ENCODE measurements at regions not wholly inside any gene's neighbourhood (a gene's known extent, or its start where the extent isn't known, plus 50 kb on each side); places are given as distances from the start of the nearest gene placed in this dataset.
"Not testable (repeated sequence)": the region's sequence is repeated elsewhere in the genome, so short reads cannot be mapped to it uniquely, and the experiment has no call there.

DNA sequence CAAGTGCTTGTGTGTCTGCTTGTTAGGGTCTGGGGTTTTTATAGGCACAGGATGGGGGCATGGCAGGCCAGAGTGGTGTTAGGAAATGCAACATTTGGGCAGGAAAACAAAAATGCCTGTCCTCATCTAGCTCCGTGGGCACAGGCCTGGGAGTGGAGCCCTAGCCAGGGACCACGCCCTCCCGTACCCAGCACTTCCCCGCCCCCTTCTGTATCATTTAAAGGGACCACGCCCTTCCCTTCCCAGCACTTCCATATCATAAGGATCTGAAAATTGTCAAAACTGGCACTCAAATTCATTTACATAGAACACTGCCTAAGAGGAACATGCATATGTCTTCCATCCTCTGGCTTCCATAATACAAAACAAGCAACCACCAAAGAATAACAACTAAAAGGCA, 185.8 kb downstream of the B3GLCT start:
- no peak for DNase-seq

DNA sequence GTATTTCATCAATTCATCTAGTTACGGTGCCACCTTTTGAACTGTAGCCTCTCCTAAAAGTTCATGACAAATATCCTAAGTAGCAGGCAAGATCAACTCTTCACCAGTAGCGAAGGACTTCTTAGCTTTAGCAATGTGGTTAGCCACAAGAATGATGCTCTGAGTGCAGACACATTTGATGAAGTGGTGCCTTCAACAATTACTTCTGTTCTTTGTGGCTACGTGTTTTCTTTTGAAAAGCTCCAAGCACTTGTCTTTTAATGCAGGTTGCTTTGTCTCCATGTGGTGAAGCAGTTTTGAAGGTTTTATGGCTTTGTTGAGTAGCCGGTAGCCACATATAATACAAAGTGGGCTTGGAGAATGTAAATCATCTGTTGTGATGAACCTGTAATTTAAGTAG, 194.7 kb downstream of the B3GLCT start:
- DNase-seq, result no peak

DNA sequence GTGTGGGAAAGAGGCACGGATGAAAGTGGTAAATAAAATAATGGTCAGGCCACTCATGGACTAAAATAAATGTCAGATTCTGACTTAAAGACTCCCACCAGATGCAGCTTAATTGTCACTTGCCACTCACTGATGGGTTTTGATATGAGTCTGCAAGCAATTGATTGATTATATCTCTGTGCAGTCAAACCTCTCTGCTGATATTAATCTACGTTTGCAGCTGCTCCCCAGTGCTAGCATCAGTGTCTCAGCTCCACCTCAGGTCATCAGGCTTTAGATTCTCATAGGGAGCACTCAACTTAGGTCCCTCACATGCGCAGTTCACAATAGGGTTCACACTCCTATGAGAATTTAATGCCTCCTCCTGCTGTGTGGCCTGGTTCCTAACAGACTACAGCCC, 195.3 kb downstream of the B3GLCT start:
- no peak for DNase-seq

DNA sequence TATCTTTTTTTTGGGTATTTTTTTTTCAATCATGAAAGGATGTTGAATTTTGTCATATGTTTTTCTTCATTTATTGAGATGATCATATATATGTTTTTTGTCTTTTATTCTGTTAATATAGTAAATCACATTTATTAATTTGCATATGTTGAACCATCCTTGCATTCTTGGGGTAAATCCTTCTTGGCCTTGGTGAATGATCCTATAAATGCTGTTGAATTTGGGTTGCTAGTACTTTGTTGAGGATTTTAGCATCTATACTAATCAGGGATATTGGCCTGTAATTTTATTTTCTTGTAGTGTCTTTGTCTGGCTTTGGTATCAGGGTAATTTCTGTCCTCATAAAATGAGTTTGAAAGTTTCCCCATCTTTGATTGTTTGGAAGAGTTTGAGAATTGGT, 199.9 kb downstream of the B3GLCT start:
- no peak for DNase-seq

DNA sequence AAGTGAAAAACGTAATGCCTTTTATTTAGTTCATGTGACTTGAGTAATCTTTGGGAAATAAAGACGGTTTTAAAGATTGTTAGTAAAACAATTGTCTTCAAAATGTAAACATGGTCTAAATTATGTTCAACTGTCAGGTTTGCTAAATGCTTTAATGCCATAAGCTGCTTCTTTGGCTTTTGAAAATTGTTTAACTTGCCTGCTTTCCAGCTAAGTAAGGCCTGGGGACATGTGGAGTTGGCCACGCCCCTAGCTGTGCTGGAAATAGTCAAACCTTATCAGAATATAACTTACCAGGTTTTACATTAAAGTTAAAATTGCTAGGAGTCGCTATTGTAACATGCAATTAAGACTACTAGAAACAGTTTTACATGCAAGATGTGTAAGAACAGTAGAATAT, 203.9 kb downstream of the B3GLCT start:
- DNase-seq, result not testable (repeated sequence)

DNA sequence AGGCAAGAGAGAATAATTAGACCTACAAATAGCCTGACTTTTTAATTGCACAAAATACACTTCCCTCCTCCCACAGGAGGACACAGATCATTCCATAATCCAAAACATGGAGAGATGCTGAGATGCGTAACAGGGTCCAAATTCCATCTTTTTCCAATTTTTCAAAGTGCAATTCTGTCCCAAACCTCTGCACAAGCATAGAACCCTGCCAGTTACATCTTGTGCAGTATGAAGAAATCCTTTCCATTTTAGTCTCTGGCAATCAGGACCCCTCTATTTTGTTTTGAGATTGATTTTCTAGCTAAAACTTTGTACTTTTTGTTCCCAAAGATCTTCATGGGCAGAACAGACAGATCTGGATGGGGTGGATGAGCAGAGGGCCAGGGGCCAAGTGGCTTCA, 209.2 kb downstream of the B3GLCT start:
- no peak for DNase-seq

DNA sequence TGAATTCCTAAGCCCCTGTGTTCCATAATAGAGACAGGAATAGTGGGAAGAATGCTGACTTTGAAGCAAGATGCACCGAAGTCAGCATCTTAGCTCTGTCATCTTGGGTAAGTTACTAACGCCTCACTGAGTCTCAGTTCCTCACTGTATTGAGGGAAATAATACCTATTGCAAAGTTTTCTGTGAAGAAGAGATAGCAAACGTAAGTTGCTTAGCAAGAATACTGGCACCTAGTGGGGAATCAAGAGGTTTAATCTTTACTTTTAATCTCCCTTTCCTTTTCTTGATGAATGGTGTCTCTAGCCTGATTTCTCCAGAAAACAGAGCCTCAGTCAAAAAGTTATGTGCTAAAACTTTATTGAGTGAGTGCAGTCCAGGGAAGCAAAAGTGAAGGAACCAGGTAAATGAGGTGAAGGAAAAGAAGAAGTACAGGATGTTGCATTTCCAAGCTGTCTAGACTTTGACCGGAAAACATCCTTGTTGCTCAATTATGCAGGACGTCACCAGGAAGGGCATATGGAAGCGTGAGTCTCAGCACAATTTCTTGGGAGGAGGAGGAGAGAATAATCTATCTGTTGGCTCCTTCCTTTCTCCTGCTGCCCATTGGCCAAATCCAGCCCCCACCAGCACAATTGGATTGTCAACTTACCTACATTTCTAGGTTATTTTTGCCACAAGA, 210.0 kb downstream of the B3GLCT start:
- DNase-seq, result no peak

DNA sequence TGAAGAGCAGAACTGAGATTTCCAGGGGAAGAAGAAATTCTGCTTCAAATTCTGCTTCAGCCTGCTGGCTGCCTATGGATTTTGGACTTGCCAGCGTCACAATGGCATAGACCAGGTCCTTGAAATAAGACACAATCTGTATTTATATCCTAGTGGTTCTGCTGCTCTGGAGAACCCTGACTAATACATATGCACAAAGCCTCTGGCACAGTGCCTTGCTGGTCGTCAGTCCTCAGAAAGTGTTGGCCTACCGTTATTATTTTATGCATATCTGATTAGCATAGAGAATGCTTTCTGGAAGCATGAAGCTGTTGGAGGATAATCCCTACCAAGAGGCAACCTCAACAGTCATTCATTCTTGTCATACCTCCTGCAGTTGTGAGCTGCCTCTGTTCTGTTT, 213.7 kb downstream of the B3GLCT start:
- no peak for DNase-seq

DNA sequence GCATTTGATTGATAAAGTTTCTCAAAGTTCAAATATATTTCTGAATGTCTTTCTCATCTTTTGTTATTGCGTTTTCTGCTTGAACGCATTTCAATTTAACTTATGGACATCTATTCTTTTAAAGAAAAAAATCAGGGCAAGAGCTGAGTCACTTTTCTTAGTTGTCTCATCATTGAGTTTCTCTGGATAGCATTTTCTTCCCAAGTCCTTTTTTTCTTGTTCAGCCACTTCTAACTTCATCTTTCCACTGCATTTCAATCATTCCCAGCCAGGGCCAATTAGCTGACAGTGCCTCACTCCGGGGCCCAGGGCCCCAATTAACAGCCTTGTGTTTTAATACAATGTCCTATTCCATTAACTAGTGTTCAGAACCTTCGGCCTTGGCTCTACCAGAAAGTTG, 216.3 kb downstream of the B3GLCT start:
- no peak for DNase-seq

DNA sequence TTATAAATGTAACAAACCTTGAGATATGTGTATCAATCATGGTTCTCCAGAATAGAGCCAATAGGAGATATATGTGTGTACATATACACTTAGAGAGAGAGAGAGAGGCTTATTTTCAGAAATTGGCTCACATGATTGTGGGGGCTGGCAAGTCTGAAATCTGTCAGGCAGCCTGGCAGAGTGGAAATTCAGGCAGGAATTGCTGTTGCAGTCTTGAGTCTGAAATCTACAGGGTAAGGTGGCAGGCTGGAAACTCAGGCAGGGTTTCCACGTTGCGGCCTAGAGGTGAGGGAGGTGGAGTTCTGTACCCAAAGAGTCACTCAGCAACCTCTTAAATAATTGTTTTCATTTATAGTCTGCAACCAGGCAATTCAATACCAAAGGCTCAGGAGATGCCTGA, 218.4 kb downstream of the B3GLCT start:
- no peak for DNase-seq

DNA sequence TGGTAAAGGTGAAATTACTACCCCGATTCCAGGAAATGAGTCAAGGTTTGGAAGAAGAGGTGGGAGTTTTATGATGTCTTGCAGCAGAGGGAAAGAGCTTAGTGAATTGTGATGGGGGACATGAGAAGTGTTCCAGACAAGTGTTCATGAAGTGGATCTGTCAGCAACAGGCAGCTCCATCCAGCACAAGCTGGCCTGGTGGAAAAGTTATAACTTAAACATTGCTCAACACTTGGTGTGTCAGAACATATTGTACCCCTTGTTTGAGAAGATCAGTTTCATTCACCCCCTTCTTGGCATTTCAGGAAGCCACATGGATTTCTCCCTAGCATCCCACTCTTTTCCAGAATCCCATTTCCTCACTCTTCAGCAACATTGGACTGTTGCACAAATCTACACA, 222.0 kb downstream of the B3GLCT start:
- no peak for DNase-seq

DNA sequence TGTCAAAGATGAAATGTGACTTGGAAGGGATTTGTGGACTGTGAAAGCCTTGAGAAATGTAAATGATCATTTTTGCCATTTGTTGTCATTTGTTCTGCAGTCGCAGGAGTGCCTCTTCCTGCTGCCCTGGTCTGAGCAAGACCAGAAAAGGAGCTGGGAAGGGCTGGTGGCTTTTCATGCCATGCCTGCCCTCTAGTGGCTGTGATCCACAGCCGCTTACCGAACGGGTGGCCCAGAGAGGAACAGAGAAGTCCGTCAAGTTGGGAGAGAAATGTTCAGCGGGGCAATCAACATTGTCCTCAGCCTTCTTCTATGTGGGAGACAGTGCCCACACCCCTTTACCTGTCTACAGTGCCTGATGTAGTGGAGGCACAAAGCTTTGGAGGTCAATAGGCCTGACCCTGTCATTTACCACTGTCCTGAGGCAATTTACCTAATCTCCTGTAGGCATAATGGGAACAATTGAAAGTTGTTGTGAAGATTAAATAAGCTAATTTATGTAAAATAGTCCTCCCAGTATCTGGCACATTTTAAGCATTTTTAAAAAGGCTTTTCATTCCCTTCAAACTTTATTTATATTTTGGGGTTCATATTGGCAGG, 224.5 kb downstream of the B3GLCT start:
- peak; percentile 54 to 82 for DNase-seq

DNA sequence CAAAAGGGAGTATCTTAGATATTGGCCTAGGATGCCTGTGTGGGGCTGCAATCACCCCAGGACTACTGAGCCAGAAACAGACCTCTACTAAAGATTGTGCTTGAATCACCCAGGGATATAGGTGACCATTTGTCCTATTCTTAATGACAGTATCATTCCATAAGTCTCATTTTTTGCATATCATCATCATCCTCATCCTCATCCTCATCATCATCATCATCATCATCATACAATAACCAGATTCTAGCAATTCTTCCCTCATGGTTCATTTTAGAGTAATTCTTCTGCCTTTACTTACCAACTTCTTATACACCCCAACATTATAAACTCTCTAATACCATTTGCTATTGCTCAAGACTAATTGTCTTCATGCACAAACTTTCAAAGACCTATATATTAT, 226.6 kb downstream of the B3GLCT start:
- DNase-seq, result no peak

DNA sequence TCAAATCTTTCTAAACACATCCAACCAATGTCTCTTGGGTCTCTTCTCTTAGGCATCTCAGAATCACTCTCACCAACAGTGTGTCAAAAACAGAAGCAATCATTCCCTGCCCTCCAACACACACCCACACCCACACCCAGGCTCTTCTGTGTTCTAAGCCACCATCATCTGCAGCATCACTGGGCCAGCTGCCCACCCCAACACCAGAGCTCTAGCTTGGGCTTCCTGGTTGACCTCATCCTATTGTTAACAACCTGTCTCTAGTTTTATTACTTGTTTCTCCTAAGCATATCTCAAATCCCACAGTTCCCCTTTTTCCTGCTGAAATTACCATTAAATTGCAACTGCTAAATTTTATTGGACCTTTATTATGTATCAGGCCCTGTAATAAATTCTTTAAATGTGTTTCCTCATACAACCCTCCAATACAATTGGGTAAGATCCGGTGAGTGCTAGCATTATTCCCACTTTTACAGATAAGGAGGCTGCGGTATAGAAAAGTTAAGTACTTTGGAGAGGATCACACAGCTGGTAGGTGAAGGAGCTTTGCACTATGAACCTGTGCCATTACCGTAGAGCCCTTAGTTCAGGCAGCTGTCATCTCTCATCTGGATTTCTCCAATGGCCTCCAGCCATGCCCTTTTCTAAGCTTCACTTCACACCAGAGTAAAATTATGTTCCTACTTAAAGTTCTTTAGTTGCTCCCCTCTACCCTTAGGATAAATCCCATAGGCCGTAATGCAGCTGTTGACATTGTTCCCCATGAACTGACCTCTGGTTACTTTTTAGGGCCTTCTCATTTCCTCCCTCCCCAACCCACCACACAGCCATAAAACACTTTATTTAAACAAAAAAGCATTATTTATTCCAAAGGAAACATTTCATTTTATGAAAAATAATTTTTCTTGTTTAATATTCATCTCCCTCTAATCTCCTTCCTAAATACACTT, 227.7 kb downstream of the B3GLCT start:
- no peak for DNase-seq

DNA sequence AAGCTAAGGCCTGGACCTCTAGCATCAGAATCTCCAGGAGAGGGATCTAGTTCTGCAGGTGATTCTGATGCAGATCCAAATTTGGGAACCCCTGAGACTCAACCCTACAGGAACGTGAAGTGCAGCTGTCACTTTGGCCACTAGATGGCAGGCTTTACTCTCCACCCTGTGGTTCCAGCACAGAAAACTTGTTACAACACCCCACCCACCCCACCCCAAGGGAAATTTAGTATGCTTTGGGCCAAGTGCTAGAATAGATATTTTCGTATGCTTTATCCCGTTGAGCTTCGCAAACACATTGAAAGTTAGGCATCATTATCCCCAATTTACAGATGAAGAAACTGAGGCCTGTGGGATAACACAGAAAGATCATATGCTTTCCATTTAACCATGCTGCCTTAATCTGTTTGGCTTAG, 232.0 kb downstream of the B3GLCT start:
- DNase-seq, result peak; percentile 33 to 82

DNA sequence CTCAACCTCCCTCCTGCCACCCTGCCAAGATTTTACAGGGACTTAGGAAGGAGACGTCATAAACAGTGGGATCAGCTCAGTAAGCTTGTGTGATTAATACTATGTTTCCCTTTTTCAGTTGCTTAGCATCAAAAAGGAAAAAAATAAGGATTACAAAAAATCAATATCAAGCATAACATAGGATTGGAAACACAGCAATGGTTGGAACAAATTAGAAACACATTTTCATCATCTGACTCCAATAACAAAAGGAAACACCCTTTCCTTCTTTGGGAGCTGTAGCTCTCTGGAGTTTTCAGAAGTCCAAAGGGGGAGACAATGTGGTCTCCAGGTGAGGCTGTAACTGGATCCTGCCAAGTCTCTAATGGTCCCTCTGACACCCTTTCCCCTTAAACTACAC, 233.4 kb downstream of the B3GLCT start:
- DNase-seq, result no peak

DNA sequence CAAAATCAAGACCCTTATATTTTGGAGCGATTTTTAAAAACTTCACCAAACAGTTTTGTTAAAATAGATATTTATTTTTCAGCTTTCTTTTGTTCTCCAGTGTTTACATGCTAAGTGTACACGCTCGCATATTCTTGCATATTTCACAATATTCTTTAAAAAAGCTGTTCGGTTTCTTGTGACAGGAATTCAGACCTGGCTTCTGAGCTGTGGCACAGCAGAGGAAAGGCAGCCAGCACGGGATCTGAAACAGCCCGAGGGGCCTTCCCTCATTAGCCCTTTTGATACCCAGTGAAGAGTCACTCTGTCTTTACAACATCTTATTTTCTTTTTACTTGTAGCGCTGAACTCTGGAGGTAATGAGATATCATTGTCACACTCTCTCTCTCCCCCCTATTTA, 234.0 kb downstream of the B3GLCT start:
- no peak for DNase-seq

DNA sequence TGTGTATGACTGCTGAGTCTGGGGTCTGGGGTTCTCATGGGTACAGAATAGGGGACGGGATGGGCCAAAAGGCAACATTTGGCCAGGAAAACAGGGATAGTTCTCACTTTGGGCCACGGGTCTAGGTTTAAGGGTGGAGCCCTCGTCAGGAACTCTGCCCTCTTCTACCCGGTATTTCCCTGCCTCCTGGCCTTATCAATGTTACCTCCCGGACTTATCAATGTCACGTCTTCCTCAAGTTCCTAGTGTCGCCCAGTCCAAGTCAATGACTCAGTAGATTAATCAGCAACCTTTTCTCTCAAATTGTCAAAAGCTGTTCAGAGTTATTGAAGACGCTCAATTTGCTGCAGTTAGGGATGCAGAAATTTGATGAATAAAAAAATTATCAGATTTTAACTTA, 234.8 kb downstream of the B3GLCT start:
- no peak for DNase-seq

DNA sequence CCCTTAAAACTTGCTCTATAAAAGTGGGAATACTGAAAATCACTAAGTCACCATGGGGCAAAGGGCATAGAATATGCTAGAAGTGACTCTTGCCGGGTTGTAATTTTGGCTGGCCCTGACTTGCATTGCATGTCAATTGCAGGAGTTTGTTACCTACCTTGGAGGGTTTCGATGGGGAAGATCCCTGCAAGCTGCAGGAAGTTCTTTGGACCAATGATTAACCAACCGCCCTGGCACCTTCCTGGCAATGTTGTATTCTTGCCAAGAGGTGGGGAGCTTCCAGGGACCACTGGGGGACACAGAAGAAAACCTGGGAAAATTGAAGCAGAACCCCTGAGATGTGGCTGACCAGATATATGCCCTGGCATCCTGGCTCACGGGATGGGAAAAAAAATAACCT, 235.8 kb downstream of the B3GLCT start:
- no peak for DNase-seq

DNA sequence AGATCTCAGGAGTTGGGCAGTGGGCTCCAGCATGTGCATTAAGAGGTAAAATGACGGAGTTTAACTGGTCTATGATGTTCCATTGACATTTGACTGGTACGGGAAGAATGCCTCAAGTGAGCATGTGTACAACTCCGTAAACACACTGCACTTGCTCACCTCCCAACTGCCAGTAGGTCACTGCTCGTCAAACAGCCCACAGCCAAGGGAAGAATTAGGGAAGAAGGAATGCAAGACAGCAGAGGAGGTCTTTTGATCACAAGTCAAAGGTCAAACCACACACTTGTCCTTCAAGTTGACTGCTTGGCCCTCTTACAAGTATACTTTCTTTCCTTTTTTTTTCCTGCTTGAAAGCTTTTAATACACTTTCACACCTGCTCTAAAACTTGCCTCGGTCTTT, 236.7 kb downstream of the B3GLCT start:
- no peak for DNase-seq

DNA sequence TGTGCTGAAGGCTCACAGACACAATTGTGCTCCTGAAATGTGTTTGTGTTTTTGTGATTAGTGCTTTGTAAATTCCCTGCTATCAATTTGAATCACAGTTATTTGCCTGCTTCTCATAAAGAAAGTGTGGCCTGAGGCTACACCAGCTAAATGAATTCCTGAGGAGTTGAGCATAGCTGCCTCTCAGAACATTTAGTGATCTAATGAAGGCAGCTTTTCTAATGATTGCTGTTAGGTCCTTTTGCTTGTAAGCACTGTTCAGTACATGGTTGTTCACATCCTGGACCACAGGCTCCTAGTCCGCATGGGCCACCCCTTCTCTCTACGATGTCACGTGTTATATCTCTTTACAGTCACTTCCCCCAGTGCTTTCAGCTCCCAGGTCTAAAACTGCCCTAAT, 238.2 kb downstream of the B3GLCT start:
- no peak for DNase-seq

DNA sequence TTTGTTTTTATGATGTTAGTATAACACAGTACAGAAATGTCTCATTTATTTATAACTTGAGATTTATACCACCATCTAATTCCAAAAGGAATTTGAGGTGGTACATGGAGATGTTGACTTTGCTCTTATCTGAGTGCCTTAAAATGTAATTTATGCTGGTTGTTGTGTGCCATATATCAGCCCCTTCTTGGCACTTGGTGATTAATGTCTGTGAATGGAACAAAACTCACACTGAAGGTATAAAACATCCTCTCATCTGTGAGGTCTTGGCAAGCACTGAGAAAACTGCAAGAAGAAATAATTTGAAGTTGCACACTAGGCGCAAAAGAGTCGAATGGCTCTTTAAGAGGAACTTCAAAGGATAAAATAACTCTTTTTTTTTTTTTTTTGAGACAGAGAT, 240.4 kb downstream of the B3GLCT start:
- DNase-seq, result no peak

DNA sequence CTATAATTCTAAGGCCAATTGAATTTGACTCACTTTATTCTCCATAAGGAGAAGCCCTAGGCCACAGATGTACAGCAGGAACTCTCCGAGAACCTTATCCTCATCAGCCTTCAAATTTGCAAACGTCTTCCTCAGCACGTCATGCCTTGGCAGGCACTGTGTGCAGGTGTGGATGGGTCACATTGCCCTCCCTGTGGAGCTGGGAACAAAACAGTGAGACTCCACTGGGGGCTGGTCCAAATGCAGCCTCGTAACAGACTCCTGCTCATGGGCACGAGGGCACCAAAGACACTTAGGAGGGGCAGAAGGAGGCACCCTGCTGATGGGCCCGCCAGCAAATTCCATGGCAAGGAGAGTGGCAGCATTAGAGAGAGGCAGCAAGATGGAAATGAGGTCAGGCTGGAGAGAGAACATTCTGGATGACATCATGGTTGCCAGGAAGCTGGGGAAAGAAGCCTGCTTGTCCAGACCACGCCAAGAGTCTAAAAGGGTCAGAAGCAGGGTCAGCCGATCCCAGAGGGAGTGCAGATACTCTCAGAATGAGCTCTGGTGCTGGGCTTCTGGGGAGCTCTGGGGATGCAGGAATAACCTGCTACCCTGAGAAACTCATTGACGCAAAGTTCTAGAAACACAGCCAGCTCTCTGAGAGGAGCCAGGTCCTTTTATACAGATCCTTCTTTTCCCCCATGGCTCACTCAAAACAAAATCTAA, 242.2 kb downstream of the B3GLCT start:
- DNase-seq, result no peak

Measured in inflammatory macrophage treated with lipopolysaccharide for 1 hour (primary cell).